ENCODE measurements at regions not wholly inside any gene's neighbourhood (a gene's known extent, or its start where the extent isn't known, plus 50 kb on each side); places are given as distances from the start of the nearest gene placed in this dataset.

GRCh38 chr4:99722725-99723124, 65.1 kb upstream of the C4orf54 start:
- no peaks in the 10 kb centered on the region for H3K36me3 ChIP-seq
- no peak overlapping the region for H3K9ac ChIP-seq (ENCODE audit: low read depth in 2 of 2, low read length in 2 of 2)
- peak overlapping the region; percentile 38 for H3K27ac ChIP-seq
- DNase-seq: no peak
- no peaks in the 10 kb centered on the region for H3K9me3 ChIP-seq
- no peaks in the 10 kb centered on the region for H3K27me3 ChIP-seq
- intact Hi-C loops (cut with DNase I): no loop called here
- peaks cover 4% of the 10 kb centered on the region for H3K4me1 ChIP-seq
- H3K4me3 ChIP-seq: no peak overlapping the region
- no peak for TF ChIP-seq CTCF (IDR thresholded peaks at IDR 0.05)

GRCh38 chr4:99722006-99722405, 64.4 kb upstream of the C4orf54 start:
- TF ChIP-seq CTCF (IDR thresholded peaks at IDR 0.05): no peak
- Histone ChIP-seq H3K4me3 (no peak overlapping the region), H3K27ac (no peak overlapping the region), H3K9me3 (no peaks in the 10 kb centered on the region), H3K4me1 (peaks cover 4% of the 10 kb centered on the region), H3K9ac (ENCODE audit: low read depth in 2 of 2, low read length in 2 of 2) (no peak overlapping the region), H3K27me3 (no peaks in the 10 kb centered on the region), H3K36me3 (no peaks in the 10 kb centered on the region)
- intact Hi-C loops (cut with DNase I): no loop called here
- no peak for DNase-seq

GRCh38 chr4:99720206-99720605, 62.6 kb upstream of the C4orf54 start:
- no peak overlapping the region for H3K27ac ChIP-seq

GRCh38 chr4:99716996-99717395, 59.4 kb upstream of the C4orf54 start:
- Histone ChIP-seq H3K9ac (ENCODE audit: low read depth in 2 of 2, low read length in 2 of 2) (no peak overlapping the region), H3K27me3 (no peaks in the 10 kb centered on the region), H3K4me1 (no peaks in the 10 kb centered on the region), H3K9me3 (no peaks in the 10 kb centered on the region), H3K4me3 (no peak overlapping the region), H3K27ac (no peak overlapping the region), H3K36me3 (no peaks in the 10 kb centered on the region)
- intact Hi-C loops (cut with DNase I): no loop called here
- no peak for TF ChIP-seq CTCF (IDR thresholded peaks at IDR 0.05)
- DNase-seq: no peak

More at GRCh38 chr4:99720206-99720605, 62.6 kb upstream of the C4orf54 start:
- H3K4me1 ChIP-seq: peaks cover 4% of the 10 kb centered on the region
- H3K4me3 ChIP-seq: no peak overlapping the region
- H3K9ac ChIP-seq (ENCODE audit: low read depth in 2 of 2, low read length in 2 of 2): no peak overlapping the region
- intact Hi-C loops (cut with DNase I): no loop called here
- no peak for TF ChIP-seq CTCF (IDR thresholded peaks at IDR 0.05)
- H3K27me3 ChIP-seq: no peaks in the 10 kb centered on the region
- DNase-seq: no peak
- H3K9me3 ChIP-seq: no peaks in the 10 kb centered on the region
- H3K36me3 ChIP-seq: no peaks in the 10 kb centered on the region

GRCh38 chr4:99715286-99715685, 57.7 kb upstream of the C4orf54 start:
- no peak for TF ChIP-seq CTCF (IDR thresholded peaks at IDR 0.05)
- no peak overlapping the region for H3K9ac ChIP-seq (ENCODE audit: low read depth in 2 of 2, low read length in 2 of 2)
- intact Hi-C loops (cut with DNase I): no loop called here
- no peaks in the 10 kb centered on the region for H3K9me3 ChIP-seq
- H3K4me3 ChIP-seq: no peak overlapping the region
- H3K27me3 ChIP-seq: no peaks in the 10 kb centered on the region
- no peak overlapping the region for H3K27ac ChIP-seq
- no peak for DNase-seq
- no peaks in the 10 kb centered on the region for H3K36me3 ChIP-seq
- no peaks in the 10 kb centered on the region for H3K4me1 ChIP-seq

GRCh38 chr4:99714179-99714578, 56.6 kb upstream of the C4orf54 start:
- no peak for DNase-seq
- intact Hi-C loops (cut with DNase I): no loop called here
- H3K4me3 ChIP-seq: no peak overlapping the region
- no peaks in the 10 kb centered on the region for H3K4me1 ChIP-seq
- no peaks in the 10 kb centered on the region for H3K27me3 ChIP-seq
- H3K27ac ChIP-seq: no peak overlapping the region
- TF ChIP-seq CTCF (IDR thresholded peaks at IDR 0.05): no peak
- H3K9me3 ChIP-seq: no peaks in the 10 kb centered on the region
- no peaks in the 10 kb centered on the region for H3K36me3 ChIP-seq
- no peak overlapping the region for H3K9ac ChIP-seq (ENCODE audit: low read depth in 2 of 2, low read length in 2 of 2)
